ENCODE measurements at regions not wholly inside any gene's neighbourhood (a gene's known extent, or its start where the extent isn't known, plus 50 kb on each side); places are given as distances from the start of the nearest gene placed in this dataset.

DNA sequence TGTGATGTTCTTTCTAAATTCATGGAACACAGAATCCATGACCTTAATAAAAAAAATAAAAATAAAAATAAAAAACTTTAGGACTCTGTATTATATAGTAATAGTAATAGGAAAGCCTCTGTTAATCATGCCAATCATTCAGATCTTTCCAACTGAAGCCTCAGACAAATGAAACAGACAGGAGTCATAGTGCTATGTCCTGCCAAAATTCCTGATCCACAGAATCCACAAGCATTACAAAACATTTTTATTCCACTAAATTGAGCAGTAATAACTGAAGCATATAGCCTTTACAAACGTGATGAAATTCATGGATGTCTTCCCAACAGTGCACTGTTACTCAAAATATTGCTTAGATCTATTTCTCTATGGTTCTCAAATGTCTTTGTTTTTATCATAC, 820.6 kb upstream of the PCDH9 start:
- TF ChIP-seq, protein P1, sequence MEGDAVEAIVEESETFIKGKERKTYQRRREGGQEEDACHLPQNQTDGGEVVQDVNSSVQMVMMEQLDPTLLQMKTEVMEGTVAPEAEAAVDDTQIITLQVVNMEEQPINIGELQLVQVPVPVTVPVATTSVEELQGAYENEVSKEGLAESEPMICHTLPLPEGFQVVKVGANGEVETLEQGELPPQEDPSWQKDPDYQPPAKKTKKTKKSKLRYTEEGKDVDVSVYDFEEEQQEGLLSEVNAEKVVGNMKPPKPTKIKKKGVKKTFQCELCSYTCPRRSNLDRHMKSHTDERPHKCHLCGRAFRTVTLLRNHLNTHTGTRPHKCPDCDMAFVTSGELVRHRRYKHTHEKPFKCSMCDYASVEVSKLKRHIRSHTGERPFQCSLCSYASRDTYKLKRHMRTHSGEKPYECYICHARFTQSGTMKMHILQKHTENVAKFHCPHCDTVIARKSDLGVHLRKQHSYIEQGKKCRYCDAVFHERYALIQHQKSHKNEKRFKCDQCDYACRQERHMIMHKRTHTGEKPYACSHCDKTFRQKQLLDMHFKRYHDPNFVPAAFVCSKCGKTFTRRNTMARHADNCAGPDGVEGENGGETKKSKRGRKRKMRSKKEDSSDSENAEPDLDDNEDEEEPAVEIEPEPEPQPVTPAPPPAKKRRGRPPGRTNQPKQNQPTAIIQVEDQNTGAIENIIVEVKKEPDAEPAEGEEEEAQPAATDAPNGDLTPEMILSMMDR (IDR thresholded peaks at IDR 0.05) = no peak
- no peak for TF ChIP-seq POLR2AphosphoS5 (IDR thresholded peaks at IDR 0.05)
